ENCODE measurements at regions not wholly inside any gene's neighbourhood (a gene's known extent, or its start where the extent isn't known, plus 50 kb on each side); places are given as distances from the start of the nearest gene placed in this dataset.
"Not testable (repeated sequence)": the region's sequence is repeated elsewhere in the genome, so short reads cannot be mapped to it uniquely, and the experiment has no call there.

DNA sequence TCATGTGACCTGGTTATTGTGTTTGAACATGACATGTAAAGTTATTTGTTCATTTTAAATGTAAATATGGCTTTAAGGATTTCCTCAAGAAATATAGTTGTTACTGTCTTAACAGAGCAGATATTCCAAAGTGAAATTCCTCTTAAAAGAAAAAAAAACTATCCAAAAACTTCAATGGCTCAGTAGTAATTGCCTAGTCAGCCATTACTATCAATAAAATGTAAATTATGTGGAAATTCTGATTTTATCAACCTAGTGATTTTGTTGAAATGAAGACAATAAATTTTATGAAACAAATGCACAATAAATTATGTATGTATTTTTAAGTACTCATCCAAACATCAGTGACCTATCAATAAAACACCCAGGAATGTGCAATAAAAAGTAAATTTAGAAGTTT lies 463.3 kb downstream of the TENT5A start:
- no peak for DNase-seq (ENCODE audit: extremely low spot score, insufficient read length, low read depth)
- FAIRE-seq: no peak

DNA sequence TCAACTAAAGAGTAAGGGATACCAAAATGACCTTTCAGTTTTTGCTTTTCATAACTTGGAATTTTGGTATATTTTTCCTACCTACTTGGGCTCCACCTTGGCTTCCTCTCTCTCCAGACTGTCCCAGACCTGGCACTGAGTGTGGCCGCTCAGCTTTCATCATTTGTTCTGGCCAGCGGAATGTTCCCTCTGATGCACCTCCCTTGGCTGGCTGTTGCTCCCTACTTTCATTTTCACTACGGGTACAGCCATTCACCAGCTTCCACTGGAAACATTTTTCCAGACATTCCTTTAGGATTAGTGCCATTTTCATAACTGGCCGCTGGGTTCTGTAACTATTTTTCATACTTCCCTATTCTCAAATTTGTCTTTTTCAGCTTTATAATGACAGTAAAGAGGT lies 487.4 kb downstream of the TENT5A start:
- no peak for DNase-seq (ENCODE audit: extremely low spot score, insufficient read length, low read depth)
- no peak for FAIRE-seq

DNA sequence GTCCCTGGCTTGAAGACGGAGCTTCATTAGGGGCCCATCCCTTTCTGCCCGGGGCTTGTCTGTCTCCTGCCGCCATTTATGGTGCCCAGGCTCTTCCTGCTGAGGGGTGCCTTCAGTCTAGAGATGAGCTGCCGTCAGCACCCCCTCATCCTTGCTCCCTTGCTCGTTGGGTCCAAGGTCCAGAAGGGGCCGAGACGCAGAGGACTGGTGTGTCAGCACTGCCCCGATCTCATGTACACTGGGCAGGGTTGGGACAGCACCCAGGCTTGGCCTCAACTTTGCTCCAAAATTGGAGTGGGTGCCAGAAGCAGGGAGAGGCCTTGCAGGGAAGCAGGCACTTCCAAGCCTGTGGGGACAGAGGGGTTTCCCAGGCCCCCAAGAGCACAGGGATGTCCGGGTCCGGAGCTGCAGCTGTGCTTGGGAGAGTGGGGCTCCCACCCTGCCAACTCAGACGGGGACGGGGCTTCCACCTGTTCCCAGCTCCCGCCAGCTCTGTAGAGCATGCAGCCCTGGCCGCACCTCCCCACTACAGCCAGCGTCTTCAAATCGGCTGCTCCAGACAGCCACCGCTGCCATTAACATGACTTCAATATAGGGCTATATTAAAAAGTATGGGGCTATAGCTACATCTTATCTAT lies 488.8 kb downstream of the TENT5A start:
- DNase-seq (ENCODE audit: extremely low spot score, insufficient read length, low read depth): no peak
- no peak for FAIRE-seq

DNA sequence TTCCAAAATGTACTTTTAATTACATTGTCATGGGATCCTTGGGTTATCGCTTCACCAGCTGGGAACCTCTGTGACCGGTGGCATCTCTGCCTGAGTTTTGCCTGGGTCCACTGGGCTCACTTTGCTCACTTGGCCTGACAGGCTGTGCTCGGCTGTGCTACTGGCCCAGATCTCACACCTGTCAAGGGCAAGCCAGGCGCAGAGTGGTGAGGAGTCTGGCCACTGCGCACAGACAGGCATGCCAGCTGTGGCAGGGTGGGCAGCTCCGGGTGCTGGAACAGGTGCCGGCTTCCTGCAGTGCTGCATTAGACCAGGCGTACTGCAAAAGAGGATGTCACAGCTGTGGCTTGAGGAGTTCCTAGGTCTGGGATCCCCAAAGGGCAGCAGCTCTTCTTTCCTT lies 489.8 kb downstream of the TENT5A start:
- no peak for DNase-seq (ENCODE audit: extremely low spot score, insufficient read length, low read depth)
- FAIRE-seq: no peak

DNA sequence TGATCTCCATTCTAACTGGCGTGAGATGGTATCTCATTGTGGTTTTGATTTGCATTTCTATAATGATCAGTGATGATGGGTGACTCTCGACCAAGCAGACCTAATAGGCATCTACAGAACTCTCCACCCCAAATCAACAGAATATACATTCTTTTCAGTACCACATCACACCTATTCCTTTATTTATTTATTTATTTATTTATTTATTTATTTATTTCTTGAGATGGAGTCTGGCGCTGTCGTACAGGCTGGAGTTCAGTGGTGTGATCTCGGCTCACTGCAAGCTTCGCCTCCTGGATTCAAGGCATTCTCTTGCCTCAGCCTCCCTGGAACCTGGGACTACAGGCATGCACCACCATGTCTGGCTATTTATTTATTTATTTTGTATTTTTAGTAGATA lies 496.3 kb downstream of the TENT5A start:
- not testable (repeated sequence) for FAIRE-seq; DNase-seq (ENCODE audit: extremely low spot score, insufficient read length, low read depth)

DNA sequence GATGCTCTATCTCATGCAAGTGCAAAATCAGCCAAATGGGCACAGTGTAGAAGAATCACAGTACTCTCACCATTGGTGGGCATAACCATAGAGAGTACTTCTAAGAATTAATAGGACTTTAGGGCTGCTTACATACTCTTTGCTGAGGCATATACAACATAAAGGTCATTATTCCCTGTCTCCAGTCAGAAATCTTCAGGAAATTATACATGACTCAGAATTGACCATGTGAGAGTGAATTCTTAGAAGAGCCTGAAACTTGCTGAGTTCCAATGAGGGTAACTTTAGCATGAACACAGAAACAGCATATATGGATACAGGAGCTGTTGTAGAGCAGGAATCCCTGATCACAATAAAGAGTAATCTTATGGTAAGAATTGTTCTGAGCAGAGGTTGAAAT lies 498.7 kb downstream of the TENT5A start:
- FAIRE-seq: no peak
- DNase-seq (ENCODE audit: extremely low spot score, insufficient read length, low read depth): no peak

DNA sequence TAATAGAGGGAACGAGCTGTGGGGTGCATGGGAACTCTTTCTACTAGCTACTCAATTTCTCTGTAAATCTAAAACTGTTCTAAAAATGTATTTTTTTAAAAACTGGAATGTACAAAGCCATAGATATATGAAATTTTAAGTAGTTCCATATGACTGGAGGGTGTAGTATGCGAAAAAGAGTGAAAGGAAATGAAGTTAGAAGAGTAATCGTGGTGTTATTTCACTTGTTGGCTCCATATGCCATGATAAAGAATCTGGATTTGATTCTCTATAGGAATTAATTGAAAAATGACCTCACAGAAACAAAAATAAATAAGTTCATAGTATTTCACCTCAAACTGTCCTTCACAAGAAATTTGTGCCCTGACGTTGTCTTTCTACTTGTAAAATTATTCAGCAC lies 500.2 kb downstream of the TENT5A start:
- FAIRE-seq (no peak), DNase-seq (ENCODE audit: extremely low spot score, insufficient read length, low read depth) (no peak)

DNA sequence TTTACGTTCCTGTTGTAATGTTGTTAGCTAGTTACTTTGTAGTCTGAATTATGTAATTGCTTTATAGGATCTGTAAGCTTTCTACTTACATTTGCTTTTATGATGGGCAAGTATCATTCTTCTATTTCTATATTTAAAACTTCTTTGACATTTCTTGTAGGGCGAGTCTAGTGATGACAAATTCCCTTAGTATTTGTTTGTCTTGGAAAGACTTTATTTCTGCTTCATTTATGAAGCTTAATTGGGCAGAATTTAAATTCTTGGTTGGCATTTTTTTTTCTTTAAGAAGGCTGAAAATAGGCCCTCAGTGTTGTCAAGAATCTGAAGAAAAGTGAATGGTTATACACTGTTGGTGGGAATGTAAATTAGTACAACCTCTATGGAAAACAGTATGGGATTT lies 506.3 kb downstream of the TENT5A start:
- FAIRE-seq: no peak

DNA sequence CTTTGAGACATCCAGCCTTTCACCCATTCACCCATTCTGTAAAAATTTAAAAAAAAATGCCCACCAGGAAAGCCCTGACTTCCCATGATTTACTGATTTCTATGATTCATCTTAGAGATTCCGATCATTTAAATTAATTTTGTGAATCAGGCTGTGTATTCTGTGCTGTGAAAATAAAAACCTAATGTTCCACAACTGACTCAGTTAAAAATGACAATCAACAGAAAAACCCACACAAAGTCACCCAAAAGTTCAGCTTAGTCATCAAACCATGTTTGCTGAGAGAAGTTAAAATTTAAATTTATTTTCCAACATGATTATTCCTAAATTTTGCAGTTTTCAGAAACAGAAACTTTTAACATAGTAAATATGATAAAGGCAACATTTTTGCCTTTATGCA lies 509.9 kb downstream of the TENT5A start:
- DNase-seq (ENCODE audit: extremely low spot score, insufficient read length, low read depth): no peak
- FAIRE-seq: no peak

More for the DNA sequence above, 506.3 kb downstream of the TENT5A start:
- no peak for DNase-seq (ENCODE audit: extremely low spot score, insufficient read length, low read depth)

DNA sequence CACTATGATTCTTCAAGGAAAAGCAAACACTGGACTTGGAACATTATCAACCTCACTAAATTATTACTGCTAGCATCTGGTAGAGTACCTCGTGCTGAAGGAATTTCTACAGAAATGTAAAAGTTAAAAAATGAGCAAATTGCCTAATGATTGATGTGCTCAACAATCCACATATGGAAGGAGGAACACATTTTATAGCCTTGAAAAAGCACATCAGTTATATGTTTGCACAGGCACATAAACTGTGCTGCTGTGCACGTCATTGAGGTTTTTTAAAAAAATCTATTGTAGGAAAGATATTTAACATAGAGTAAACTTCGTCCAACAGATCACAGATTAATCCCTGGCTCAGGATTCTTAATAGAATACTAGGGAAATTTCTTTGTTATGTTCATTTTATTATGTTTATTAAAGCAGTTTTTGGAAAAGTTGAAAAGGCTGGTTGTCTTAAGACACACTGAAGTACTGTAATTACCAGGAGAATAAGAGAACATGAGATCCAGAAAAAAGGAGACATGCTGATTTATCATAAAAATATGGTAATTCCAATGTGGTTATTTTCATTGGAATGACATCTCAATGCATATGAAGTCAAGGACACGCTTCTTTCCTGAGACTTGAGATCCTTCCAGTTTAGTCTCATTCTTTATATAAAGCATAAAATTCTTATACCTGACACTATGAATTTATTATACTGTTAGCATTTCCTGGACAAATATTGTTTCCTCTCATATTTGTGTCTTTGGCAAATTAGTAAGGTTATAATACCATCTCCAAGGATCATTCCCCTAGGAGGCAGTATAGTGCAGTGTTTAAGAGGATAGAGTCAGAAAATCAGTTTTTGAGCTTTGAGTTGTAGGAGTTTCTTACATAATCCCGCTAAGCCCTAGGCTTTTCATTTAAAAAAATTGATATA lies 511.1 kb downstream of the TENT5A start:
- DNase-seq (ENCODE audit: extremely low spot score, insufficient read length, low read depth) (no peak), FAIRE-seq (no peak)

DNA sequence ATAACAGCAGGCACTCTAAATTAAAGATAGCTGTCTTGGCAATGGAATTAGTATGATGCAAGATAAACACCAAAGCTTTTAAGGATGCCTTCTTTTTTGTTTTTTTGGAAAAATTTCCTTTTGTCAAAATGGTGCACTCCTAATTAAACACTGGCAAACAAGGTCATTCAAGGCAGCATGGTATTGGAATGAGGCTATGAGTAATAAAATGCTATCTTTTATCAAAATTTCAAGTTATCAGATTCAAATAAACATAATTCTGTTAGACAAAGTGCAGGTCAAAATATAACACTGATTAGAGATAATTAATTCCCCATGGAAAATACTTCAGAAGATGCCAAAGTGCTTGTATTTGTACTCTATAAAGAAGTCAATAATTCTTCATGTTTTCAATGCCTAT lies 514.1 kb downstream of the TENT5A start:
- FAIRE-seq: no peak
- no peak for DNase-seq (ENCODE audit: extremely low spot score, insufficient read length, low read depth)

DNA sequence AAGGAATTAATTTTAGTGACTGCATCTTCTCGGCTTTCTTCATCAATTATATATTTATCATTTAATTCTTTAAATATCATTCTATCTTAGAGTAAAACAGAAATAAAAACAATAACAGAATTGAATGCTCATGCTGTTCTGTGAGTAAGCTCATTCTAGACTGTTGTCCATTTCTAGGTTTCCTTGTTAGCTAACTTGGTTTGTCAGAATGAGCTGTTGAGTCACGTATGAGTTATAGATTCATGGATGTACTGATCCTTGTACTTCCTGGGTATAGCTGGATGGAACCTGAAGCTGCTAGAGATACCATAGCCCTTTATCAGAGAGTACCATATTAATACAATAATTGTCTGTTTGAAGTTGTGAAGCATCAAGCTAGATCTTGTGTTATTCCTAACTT lies 515.3 kb downstream of the TENT5A start:
- DNase-seq (ENCODE audit: extremely low spot score, insufficient read length, low read depth): no peak
- no peak for FAIRE-seq

DNA sequence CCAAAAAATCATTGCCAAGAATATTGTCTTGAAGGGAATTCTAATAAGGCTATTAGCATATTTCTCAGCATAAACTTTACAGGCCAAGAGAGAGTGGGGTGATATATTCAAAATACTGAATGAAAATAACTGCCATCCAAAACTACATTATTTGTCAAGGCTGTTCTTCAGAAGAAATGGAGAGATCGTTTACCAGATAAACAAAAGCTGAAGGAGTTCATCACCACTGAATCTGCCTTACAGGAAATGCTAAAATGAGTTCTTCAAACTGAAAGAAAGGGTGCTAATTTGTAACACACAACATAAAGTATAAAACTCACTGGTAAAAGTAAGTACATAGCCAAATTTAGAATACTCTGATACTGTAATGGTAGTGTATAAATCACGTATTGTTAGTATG lies 517.0 kb downstream of the TENT5A start:
- DNase-seq (ENCODE audit: extremely low spot score, insufficient read length, low read depth) (no peak), FAIRE-seq (no peak)

DNA sequence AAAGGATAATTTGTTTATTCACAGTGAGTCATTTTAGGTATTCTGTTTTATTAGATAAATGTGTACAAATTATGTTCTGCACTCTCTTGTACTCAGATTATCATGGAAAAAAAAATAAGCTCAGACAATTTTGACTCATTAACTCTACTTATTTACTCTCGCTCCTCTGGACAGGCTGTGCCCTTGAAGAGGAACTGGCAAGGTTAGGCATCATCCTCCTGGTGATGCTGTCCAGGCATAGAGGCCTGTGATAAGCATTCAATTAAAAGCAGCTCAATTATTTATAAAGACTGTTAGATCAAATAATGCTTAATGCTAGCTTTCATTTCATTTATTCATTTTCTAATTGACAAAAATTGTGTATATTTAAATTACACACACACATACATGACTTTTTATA lies 518.5 kb downstream of the TENT5A start:
- DNase-seq (ENCODE audit: extremely low spot score, insufficient read length, low read depth) (no peak), FAIRE-seq (no peak)

DNA sequence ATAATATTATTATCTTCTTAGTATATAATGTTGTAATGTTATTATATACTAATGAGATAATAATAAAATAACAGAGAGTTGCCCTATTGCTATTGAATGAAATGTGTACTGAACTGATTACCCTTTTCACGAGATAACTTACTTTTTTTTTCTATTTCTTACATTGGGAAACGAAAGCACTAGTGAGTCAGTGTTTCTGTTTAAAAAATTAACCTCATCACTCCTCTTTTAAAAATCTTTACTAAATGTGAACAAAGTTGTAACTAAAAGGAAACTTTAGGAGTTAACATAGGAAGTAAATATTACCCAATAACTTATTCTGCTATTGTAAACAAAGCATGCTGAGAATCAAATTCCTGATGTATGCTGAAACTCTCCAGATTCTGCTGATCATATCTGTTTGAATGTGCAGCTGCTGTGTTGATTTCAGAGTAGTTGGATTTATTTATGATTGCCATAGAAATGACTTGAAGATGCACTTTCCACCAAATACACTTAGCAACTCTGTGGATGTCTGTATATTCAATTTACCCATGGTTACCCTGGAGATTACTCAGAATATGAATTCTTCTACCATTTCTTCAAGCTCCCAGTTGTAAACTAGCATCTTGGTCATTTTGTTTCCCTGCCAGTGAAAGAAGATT lies 523.4 kb downstream of the TENT5A start:
- FAIRE-seq (no peak), DNase-seq (ENCODE audit: extremely low spot score, insufficient read length, low read depth) (no peak)

DNA sequence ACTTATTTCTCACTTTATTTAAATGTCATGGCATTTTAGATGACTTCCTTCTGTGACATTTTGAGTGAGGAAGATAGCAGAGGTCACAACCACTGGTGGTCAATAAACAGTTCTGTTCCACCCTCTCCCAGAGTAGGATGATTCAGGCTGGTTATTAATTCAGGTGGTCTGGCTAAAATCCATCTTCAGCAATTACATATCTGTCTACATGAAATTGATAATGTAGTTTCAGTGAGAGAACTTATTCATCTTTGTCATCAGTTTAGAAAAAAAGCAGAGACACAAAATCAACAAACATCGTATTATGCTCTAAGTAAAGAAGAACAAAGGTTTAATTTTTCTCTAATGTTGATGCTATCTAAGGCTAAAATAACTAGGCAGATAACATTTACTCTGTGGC lies 525.5 kb downstream of the TENT5A start:
- DNase-seq (ENCODE audit: extremely low spot score, insufficient read length, low read depth) (no peak), FAIRE-seq (no peak)

DNA sequence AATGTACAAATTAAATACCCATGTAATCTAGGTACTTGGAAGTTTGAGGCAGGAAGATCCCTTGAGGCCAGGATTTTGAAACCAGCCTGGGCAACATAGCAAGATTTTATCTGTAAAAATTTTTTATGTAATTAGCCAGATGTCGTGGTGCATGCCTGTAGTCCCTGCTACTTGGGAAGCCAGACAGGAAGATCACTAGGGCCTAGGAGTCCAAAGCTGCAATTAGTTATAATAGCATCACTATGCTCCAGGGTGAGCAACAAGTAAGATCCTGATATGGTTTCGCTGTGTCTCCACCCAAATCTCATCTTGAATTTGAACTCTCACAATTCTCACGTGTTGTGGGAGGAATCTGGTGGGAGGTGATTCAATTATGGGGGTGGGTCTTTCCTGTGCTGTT lies 535.8 kb downstream of the TENT5A start:
- DNase-seq (ENCODE audit: extremely low spot score, insufficient read length, low read depth): no peak
- FAIRE-seq: no peak

DNA sequence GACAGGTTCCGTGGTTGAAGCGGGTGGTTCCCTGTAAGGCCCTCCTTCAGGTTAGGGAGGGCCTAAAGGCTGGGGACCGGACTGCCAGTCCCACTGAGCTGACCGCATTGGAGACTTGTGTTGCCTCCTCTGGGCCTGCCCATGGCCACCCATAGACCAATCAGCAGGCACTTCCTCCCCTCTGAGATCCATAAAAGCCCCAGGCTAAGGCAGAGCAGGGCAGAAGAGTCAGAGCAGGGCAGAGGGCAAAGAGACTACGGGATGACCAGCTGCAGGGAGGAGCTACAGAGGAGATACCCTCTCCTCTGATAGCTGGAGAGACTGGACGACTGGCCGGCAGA lies 537.4 kb downstream of the TENT5A start:
- FAIRE-seq: no peak

DNA sequence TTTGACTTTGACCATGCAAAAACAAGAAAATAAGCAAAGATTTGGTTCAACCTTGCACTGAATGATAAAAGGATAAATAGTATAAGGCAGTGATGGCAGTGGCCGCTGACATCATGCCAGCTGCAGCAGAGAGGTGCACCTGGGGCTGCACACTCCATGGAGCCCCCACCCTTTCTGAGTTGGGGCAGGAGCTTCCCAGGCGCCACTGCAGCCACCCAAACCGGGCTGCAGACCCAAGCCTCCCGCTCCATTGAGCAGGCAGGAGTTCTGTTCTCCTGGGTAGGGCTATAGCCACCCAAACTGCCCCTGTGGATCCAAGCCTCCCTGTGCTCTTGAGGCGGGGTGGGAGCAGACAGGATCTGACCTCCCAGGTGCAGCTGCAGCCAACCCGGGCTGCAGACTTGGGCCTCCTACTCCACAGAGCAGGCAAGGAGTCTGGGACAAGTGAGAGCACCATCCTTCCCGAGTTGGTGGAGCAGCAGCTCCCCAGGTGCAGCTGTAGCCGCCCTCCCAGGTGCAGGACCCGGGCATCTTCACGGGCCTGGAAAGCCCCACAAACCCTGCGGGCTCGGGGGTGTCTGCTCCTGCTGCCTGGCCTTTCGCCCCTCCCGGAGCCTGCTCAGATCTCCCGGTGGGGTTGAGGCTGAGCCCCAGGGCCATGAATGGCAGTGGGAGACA lies 537.9 kb downstream of the TENT5A start:
- DNase-seq (ENCODE audit: extremely low spot score, insufficient read length, low read depth) (no peak), FAIRE-seq (no peak)

More for the DNA sequence above, 537.4 kb downstream of the TENT5A start:
- DNase-seq (ENCODE audit: extremely low spot score, insufficient read length, low read depth): no peak

DNA sequence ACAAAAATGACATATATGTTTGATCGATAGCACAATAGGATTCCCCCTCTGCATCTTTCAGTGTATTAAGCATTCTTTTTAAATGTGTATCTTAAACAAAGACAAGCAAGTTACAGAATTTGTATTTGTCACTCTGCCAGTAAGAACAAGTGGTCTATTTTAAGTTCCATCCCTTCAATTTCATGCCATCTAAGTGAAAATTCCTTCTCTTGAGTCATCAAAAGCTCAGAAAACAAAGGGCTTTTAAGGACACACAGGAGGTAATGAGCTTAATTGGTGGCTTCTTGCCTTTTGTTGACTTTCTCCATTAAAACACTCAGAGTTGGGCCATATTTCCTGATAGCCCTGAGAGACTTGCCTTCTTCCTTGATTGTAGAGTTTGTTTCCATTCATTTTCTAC lies 547.8 kb downstream of the TENT5A start:
- no peak for DNase-seq (ENCODE audit: extremely low spot score, insufficient read length, low read depth)

DNA sequence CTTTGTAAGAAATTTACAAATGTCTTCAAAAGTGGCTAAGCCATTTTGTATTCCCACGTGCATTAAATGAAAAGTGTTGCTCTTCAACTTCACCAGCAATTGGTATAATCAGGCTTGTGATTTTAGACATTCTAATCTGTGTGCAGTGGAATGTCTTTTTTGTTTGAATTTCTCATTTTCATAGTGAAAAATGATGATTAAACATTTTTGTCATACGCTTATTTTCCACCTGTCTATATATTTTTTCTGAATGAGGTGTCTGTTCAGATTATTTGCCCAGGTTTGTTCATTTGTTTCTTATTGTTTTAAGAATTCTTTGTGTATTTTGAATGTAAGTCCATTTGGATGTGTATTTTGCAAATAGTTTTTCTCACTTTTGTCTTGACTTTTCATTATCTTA lies 558.1 kb downstream of the TENT5A start:
- no peak for DNase-seq (ENCODE audit: extremely low spot score, insufficient read length, low read depth)
- no peak for FAIRE-seq

More for the DNA sequence above, 547.8 kb downstream of the TENT5A start:
- no peak for FAIRE-seq
